ENCODE measurements at regions not wholly inside any gene's neighbourhood (a gene's known extent, or its start where the extent isn't known, plus 50 kb on each side); places are given as distances from the start of the nearest gene placed in this dataset.

- no peak for TF ChIP-seq CTCF (IDR thresholded peaks at IDR 0.05 in 2 of 3, conservative IDR thresholded peaks at IDR 0.05 in 1 of 3; ENCODE audit: borderline replicate concordance in 1 of 3, insufficient read depth in 1 of 3, low read depth in 2 of 3, low read length in 2 of 3)
- no peak for TF ChIP-seq RAD21 (IDR thresholded peaks at IDR 0.05; ENCODE audit: low read depth)
- TF ChIP-seq EZH2 (IDR thresholded peaks at IDR 0.05), result no peak
- no peak for TF ChIP-seq ZNF274 (IDR thresholded peaks at IDR 0.05; ENCODE audit: low read depth, low read length)
- no peak for TF ChIP-seq POLR2A (IDR thresholded peaks at IDR 0.05; ENCODE audit: borderline replicate concordance, extremely low read depth, insufficient read depth, insufficient read length)
- TF ChIP-seq SIN3A (IDR thresholded peaks at IDR 0.05; ENCODE audit: low read depth), result no peak
- no peak for TF ChIP-seq TCF7L2 (IDR thresholded peaks at IDR 0.05; ENCODE audit: borderline replicate concordance, extremely low read depth, insufficient read depth, insufficient read length)
- no peak for TF ChIP-seq EGR1 (IDR thresholded peaks at IDR 0.05; ENCODE audit: low read depth)
These were observed 381.8 kb upstream of the NOX3 start for GRCh38 chr6:155837474-155837873.
